ENCODE measurements at regions not wholly inside any gene's neighbourhood (a gene's known extent, or its start where the extent isn't known, plus 50 kb on each side); places are given as distances from the start of the nearest gene placed in this dataset.

GRCh38 chr7:45347804-45348203 lies 190.2 kb downstream of the RAMP3 start:
- DNase-seq (ENCODE audit: low read depth in 3 of 3, low spot score in 1 of 3): no peak

GRCh38 chr7:45349090-45349489 lies 191.5 kb downstream of the RAMP3 start:
- DNase-seq (ENCODE audit: low read depth in 3 of 3, low spot score in 1 of 3): no peak

GRCh38 chr7:45350896-45351295 lies 193.3 kb downstream of the RAMP3 start:
- no peak for DNase-seq (ENCODE audit: low read depth in 3 of 3, low spot score in 1 of 3)

GRCh38 chr7:45358287-45358686 lies 200.7 kb downstream of the RAMP3 start:
- no peak for DNase-seq (ENCODE audit: low read depth in 3 of 3, low spot score in 1 of 3)

GRCh38 chr7:45359250-45359649 lies 201.7 kb downstream of the RAMP3 start:
- DNase-seq (ENCODE audit: low read depth in 3 of 3, low spot score in 1 of 3): no peak

GRCh38 chr7:45359776-45360175 lies 202.2 kb downstream of the RAMP3 start:
- DNase-seq (ENCODE audit: low read depth in 3 of 3, low spot score in 1 of 3): no peak

GRCh38 chr7:45363669-45364068 lies 206.1 kb downstream of the RAMP3 start:
- no peak for DNase-seq (ENCODE audit: low read depth in 3 of 3, low spot score in 1 of 3)

GRCh38 chr7:45365341-45365740 lies 207.8 kb downstream of the RAMP3 start:
- no peak for DNase-seq (ENCODE audit: low read depth in 3 of 3, low spot score in 1 of 3)

- DNase-seq (ENCODE audit: low read depth in 3 of 3, low spot score in 1 of 3): no peak
Observed at GRCh38 chr7:45366475-45366874, 207.7 kb upstream of the ADCY1 start.

GRCh38 chr7:45367026-45367425 lies 207.1 kb upstream of the ADCY1 start:
- no peak for DNase-seq (ENCODE audit: low read depth in 3 of 3, low spot score in 1 of 3)

- DNase-seq (ENCODE audit: low read depth in 3 of 3, low spot score in 1 of 3): no peak
Observed at GRCh38 chr7:45368129-45368807, 205.9 kb upstream of the ADCY1 start.

GRCh38 chr7:45384499-45384898 lies 189.7 kb upstream of the ADCY1 start:
- DNase-seq (ENCODE audit: low read depth in 3 of 3, low spot score in 1 of 3): no peak

GRCh38 chr7:45387837-45388236 lies 186.3 kb upstream of the ADCY1 start:
- DNase-seq (ENCODE audit: low read depth in 3 of 3, low spot score in 1 of 3): no peak

GRCh38 chr7:45389073-45389872 lies 184.9 kb upstream of the ADCY1 start:
- no peak for DNase-seq (ENCODE audit: low read depth in 3 of 3, low spot score in 1 of 3)

- DNase-seq (ENCODE audit: low read depth in 3 of 3, low spot score in 1 of 3): no peak
Observed at GRCh38 chr7:45390180-45390579, 184.0 kb upstream of the ADCY1 start.

GRCh38 chr7:45390731-45391130 lies 183.4 kb upstream of the ADCY1 start:
- DNase-seq (ENCODE audit: low read depth in 3 of 3, low spot score in 1 of 3): no peak

- DNase-seq (ENCODE audit: low read depth in 3 of 3, low spot score in 1 of 3): no peak
Observed at GRCh38 chr7:45391618-45392451, 182.3 kb upstream of the ADCY1 start.

GRCh38 chr7:45394117-45394708 lies 180.0 kb upstream of the ADCY1 start:
- DNase-seq (ENCODE audit: low read depth in 3 of 3, low spot score in 1 of 3): no peak

GRCh38 chr7:45399069-45399468 lies 175.1 kb upstream of the ADCY1 start:
- DNase-seq (ENCODE audit: low read depth in 3 of 3, low spot score in 1 of 3): no peak

GRCh38 chr7:45400680-45401079 lies 173.5 kb upstream of the ADCY1 start:
- DNase-seq (ENCODE audit: low read depth in 3 of 3, low spot score in 1 of 3): no peak

GRCh38 chr7:45401155-45401554 lies 173.0 kb upstream of the ADCY1 start:
- no peak for DNase-seq (ENCODE audit: low read depth in 3 of 3, low spot score in 1 of 3)
